Loucy (cell line): ENCODE measurements at regions not wholly inside any gene's neighbourhood (a gene's known extent, or its start where the extent isn't known, plus 50 kb on each side); places are given as distances from the start of the nearest gene placed in this dataset.

Experiments used
- CTCF ChIP-seq: fragments of 200-600 bp; sonication (generic); conservative IDR thresholded peaks from 2 replicates; pipeline ENCODE4 v1.5.1; 2014; ENCODE audit warnings: mild to moderate bottlenecking, antibody characterized with exemption, low read length
- EZH2phosphoT487 ChIP-seq: fragments of 200-600 bp; IDR thresholded peaks from 2 replicates; pipeline ENCODE4 v1.6.1; 2018; ENCODE audit warnings: antibody characterized with exemption, mild to moderate bottlenecking, moderate library complexity, borderline replicate concordance

DNA sequence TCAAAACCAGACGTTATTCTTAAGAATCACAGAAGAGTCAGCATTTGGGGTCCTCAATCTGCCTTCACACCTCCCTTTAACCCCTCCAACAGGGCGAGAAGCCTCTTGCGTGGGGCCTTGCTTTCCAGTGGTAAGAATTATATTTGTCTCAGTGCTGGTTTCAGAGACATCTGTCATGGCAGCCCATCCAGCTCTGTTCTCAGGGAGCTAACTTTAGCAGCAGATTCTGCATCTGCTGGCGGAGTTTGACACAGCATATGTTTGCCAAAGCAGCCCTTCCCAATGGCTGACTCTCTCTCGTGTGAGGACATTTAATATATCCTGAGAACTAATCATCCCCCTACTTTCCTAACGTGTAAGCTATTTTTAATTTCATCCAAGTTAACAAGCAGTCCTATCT lies 91.5 kb upstream of the BCL11A start:
- TF ChIP-seq EZH2phosphoT487: no peak
- no peak for TF ChIP-seq CTCF
